Fibroblast of skin of right quadriceps (primary cell): ENCODE measurements at regions not wholly inside any gene's neighbourhood (a gene's known extent, or its start where the extent isn't known, plus 50 kb on each side); places are given as distances from the start of the nearest gene placed in this dataset.
"Not testable (repeated sequence)": the region's sequence is repeated elsewhere in the genome, so short reads cannot be mapped to it uniquely, and the experiment has no call there.

Experiments used
- DNase-seq: peaks from one replicate; pipeline ENCODE4 v3.0.0-alpha.2; 2013

DNA sequence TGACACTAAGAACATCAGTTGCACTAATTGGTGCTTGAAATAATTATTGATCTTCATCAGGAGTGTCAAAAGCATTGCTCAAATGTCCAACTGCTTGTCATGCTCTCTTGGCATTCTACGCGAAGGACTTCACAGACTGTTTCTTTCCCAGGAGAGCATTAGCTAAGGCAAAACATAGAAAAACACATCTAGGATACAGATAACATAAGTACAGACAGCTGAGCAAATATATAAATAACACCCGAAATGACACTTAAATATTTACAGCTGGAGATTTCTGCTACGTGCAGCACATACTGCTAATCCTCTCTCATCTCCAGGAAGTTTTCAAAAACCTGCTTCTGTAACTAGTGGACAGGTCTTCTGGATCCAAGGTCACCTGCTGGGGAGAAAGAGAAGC is 120.0 kb upstream of the PRMT8 start:
- no peak for DNase-seq

GRCh38 chr12:3375326-3375725 is 115.7 kb upstream of the PRMT8 start:
- no peak for DNase-seq

- no peak for DNase-seq
Measured at GRCh38 chr12:3376779-3377455, 114.1 kb upstream of the PRMT8 start.

DNA sequence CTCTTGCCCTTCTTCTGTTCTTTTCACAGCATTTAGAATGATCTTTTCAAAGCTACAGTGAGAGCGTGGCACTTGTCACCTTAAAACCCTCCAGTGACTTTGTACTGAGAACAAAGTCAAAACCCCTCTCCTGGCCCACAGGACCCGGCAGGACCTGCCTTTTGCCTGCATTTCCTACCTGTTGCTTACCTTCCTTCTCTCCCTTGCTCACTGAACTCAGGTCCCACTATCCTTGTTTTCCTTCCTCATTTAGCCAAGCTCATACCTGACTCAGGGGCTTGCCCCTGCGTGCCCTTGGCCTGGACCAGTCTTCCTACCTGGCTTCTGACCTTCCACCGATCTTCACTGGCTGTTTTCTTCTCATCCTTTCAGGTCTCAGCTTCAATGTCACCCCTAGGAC is 112.3 kb upstream of the PRMT8 start:
- no peak for DNase-seq

DNA sequence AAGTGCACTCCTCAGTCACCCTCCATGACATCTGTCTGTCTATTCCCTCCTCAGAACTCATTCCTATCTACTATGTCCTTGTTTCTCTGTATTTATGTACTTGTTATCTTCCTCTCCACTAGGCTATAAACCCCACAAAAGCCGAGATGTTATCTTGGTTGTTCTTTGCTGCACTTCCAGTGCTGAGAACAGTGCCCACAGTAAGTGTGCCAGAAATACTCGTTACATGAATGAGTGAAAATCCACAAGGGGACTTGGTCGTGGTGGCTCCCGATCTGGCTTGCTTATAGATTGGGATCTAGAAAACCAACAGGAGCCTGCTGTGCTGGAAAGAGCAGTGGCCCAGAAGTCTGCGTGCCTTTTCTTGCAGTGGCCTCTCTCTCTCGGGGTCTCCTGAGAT is 111.9 kb upstream of the PRMT8 start:
- DNase-seq, result no peak

- DNase-seq, result peak; percentile 77
Measured at GRCh38 chr12:3380200-3381043, 110.6 kb upstream of the PRMT8 start.

- DNase-seq, result peak; percentile 82
Measured at GRCh38 chr12:3381059-3382047, 109.7 kb upstream of the PRMT8 start.

- no peak for DNase-seq
Measured at GRCh38 chr12:3389986-3390385, 101.0 kb upstream of the PRMT8 start.

DNA sequence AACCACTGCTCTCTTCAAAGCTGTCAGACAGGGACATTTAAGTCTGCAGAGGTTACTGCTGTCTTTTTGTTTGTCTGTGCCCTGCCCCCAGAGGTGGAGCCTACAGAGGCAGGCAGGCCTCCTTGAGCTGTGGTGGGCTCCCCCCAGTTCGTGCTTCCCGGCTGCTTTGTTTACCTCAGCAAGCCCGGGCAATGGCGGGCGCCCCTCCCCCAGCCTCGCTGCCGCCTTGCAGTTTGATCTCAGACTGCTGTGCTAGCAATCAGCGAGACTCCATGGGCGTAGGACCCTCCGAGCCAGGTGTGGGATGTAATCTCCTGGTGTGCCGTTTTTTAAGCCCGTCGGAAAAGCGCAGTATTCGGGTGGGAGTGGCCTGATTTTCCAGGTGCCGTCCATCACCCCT is 93.4 kb upstream of the PRMT8 start:
- not testable (repeated sequence) for DNase-seq

DNA sequence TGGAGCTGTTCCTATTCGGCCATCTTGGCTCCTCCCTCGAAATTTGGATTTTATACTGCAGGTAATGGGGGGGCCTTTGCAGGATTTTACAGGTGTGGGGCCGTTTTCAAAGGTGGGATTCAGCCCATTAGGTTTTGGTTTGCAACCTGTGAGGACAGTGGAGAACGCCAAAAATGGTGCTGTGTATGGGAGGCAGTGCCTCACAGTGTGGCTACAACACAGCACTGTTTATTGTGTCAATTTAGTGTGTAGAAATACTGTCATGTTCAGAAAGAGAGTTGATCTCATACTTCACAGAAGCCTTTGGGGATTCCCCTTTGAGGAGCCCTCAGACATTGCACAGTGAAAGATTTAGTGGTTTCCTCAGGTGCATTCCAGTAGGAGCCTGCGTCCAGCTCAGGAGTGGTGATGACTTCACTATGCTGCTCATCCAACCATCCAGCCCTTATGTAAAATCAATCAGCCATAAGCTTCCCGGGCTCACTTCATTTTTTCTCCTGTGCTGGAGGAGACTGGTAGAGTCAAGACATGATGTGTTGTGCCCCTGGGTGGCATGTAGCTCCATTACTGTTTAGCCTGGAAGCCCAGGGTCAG is 92.7 kb upstream of the PRMT8 start:
- DNase-seq, result no peak

- no peak for DNase-seq
Measured at GRCh38 chr12:3405821-3406220, 85.2 kb upstream of the PRMT8 start.

DNA sequence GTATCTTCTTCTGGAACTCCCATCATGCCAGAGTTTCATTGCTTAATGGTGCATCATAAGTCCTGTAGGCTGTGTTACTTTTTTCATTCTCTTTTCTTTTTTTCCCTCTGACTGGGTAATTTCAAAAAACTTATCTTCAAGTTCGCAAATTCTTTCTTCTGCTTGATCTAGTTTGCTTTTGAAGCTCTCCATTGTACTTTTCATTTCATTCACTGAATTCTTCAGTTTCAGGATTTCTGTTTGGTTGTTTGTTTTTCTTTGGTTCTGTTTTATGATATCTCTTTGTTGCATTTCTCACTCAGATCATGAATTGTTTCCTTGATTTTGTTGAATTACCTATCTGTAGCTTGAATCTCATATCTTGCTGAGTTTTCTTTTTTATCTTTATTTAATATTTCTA is 83.3 kb upstream of the PRMT8 start:
- DNase-seq, result no peak

DNA sequence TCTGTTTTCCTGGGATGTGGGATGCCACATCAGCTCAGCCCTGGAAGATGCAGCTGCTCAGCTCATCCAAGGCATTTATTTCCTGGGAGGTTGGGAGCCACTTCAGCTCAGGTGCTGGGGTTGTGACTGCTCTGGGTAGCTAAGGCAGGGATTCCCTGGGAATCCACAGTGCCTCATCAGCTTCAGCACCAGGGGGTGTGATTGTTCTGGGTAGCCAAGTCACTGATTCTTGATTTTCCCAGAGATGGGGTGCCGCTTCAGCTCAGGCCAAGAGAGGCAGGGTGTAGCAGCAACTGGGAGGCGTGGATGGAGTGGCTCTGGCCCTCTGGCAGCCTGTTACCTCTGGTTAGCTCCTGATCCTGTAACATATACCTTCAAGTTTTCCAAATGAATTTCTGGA is 81.3 kb upstream of the PRMT8 start:
- DNase-seq, result no peak

GRCh38 chr12:3416159-3416558 is 74.8 kb upstream of the PRMT8 start:
- no peak for DNase-seq

DNA sequence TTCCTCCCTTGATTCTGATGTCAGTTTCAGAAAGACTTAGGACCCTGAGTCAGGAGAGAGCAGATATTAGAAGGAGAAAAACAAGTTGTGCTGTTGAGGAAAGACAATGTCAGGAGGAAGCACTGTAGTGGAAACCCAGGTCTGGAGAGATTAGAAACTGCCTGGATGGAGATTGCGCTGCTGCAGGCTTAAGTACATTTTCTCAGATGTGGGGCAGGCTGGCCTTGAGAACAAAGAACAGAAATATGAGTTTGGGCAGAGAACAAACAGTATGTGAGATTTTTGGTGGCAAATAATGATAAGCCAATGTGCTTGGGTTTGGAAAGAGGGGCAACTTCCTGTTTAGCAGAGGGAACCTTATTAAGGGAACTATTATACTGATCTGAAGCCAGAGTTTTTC is 74.3 kb upstream of the PRMT8 start:
- DNase-seq, result no peak

DNA sequence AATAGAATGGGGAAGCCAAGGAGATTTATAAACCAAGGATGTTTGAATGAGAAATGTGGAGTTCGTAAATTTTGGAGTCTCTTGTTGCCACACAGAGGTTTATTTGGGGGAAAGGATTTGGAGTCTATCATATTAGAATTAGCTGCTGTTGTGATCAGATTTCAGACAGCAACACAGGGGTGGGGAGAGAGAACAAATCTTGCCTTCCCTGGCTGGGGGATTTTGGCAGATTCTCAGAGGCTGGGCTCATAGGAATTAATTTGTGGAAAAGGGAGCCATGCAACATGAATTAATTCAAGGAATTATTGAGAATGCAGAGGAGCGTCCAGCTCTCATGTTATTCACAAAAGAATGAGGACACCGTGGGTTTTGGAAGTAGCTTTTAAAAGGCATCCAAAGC is 73.9 kb upstream of the PRMT8 start:
- DNase-seq, result no peak

DNA sequence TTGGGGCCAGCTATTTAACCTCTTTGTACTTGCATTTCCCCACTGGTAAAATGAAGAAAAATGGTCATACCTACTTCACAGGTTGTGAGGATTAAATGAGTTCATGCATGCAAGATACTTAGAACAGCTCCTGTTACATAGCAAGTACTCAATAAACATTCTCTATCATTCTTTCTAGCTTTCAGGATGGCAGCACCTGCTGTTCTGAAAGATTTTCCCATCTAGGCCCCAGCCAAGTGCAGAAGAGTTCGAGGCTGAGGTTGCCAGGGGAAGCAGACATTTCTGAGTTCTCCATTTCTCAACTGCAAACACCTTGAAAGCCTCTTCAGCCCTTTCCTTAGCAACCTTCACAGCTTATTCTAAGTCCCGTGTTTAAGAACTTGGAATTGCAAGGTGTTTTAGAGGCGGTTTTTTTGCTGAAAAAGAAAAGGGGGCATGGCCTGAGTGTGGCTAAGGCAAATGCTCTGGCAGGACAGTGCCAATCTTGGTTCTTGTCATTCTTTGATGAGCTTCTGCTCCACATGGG is 73.0 kb upstream of the PRMT8 start:
- DNase-seq, result no peak

DNA sequence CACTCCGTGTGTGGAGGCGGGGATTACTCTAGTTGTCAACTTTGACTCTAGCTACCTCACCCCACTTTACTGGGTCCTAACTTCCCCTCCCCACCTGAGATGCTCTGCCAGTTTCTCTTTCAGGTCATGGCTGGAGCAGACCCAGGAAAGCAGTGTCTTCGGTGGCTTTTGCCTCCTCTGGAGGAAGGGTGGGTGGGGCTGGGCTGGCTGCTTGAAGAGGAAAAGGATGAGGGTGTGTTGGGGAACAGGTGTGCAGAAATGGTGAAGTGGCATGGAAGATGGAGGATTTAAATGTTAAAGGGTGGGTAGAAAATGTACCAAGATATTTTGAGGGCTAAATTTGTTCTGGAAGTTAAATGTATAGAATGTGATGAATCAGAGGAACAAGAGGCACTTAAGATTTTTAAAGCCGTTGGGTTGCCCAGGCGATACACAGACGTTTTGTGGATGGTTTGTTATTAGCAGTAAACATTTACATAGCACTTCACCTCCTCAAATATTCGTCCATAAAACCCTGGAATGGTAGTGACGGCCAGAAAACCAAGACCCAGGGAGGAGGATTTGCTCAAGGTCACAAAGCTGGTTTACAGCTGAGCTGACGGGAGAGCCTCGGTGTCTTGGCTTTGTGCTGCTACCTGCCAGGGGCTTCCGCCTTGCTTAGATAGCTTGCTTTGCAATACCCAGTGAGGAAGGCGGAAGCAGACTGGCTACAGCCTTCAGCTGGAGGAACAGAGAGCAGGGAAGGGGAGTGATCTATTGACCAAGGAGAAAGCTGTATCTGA is 72.2 kb upstream of the PRMT8 start:
- DNase-seq, result no peak

- no peak for DNase-seq
Measured at GRCh38 chr12:3419558-3419957, 71.4 kb upstream of the PRMT8 start.

DNA sequence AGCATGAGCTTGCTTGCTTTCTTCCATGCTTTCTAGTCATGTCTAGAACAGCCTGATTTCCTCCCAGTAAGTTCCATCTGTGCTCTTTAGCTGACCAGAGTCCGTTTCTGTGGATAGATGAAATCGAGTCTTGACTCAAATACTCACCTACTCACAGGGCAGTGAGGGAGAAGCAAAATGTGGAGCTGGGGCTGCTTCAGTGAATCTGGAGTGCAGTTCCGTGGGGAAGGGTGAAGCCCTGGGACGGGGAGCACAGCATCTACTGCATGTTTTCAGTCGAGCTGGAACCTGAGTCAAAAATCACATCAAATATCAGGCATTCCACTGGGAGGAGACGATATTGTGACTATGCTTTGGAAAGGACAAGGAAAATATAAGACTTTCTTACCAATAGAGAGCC is 70.3 kb upstream of the PRMT8 start:
- DNase-seq, result no peak

GRCh38 chr12:3421191-3421978 is 69.6 kb upstream of the PRMT8 start:
- no peak for DNase-seq
